ENCODE measurements at regions not wholly inside any gene's neighbourhood (a gene's known extent, or its start where the extent isn't known, plus 50 kb on each side); places are given as distances from the start of the nearest gene placed in this dataset.

DNA sequence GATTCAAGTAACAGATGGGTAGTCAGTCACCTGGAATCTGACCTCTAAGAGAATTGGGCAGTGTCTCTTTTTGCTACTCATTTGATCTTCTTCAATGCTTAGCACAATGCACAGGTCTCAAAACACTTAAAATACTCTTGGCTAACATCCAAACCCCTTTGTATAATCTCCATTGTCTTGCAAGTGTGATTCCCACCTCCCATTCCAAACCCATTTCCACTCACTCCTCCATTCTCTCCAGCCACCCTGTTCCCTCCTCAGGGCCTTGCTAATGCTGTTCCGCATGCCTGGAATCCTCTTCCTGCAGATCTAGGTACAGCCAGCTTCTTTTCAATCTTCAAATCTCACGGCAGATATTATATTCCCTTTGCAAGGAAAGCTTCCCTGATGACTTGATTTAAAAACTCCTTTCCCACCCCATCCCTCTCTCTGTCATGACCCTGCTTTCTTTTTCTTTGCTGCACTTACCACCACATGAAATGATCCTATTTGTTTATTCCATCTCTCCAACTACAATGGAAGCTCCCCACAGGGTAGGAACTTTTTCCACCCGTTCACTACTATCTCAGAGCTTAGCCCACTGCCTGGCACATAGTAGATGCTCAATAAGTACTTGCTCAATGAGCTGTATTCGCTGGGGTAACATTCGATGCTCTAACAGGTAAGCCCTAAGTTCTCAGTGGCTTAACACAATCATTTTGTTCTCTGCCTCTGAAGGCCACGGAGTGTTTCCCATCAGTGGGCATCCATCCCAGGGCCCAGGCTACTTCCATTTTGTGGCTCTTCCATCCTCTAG is 121.7 kb downstream of the MN1 start:
- Histone ChIP-seq H4K20me1 (replicated peaks in 1 of 2; ENCODE audit: control insufficient read depth in 1 of 2, insufficient read depth in 2 of 2, low read length in 2 of 2) (peaks cover 0 to 2% of the 10 kb centered on the region in 2 experiments), H3K4me1 (replicated peaks in 1 of 4; ENCODE audit: control insufficient read depth in 3 of 4, insufficient read depth in 4 of 4, low read length in 3 of 4) (peaks cover 0 to 10% (median 7%) of the 10 kb centered on the region in 4 experiments; a peak in 4 of 7 replicates), H2BK5ac (ENCODE audit: low read depth, low read length) (no peak overlapping the region), H3K27ac (ENCODE audit: low read depth, low read length) (no peak overlapping the region), H3K9ac (replicated peaks in 1 of 4; ENCODE audit: extremely low read depth in 1 of 4, low read depth in 3 of 4, low read length in 3 of 4) (no peak overlapping the region), H3K27me3 (replicated peaks in 1 of 4; ENCODE audit: control insufficient read depth in 3 of 4, extremely low read depth in 1 of 4, insufficient read depth in 3 of 4, low read length in 3 of 4) (no peaks in the 10 kb centered on the region), H3K4me2 (ENCODE audit: insufficient read depth in 1 of 2, low read depth in 2 of 2, low read length in 2 of 2) (no peak overlapping the region), H3K9me3 (ENCODE audit: insufficient read depth in 2 of 2, low read depth in 1 of 2, low read length in 1 of 2) (no peaks in the 10 kb centered on the region), H3K23me2 (ENCODE audit: low read depth, low read length) (no peaks in the 10 kb centered on the region), H4K91ac (replicated peaks; ENCODE audit: insufficient read length, low read length) (no peak overlapping the region), H3K18ac (ENCODE audit: extremely low read depth, low read length) (no peak overlapping the region; the same call in 1 of the 2 replicates), H2BK120ac (replicated peaks; ENCODE audit: low read depth, low read length) (no peak overlapping the region), H2AK5ac (ENCODE audit: low read depth, low read length) (0 out of 2 replicates have a peak overlapping the region, but pooled peaks have one; percentile 32), H2AFZ (ENCODE audit: low read length) (no peak overlapping the region), H3K14ac (ENCODE audit: insufficient read length) (no peak overlapping the region), H3K4ac (replicated peaks; ENCODE audit: insufficient read length, low read depth, low read length) (no peak overlapping the region), H3K4me3 (ENCODE audit: extremely low read depth in 1 of 4, insufficient read depth in 2 of 4, low read depth in 3 of 4, low read length in 4 of 4) (no peak overlapping the region), H2BK20ac (ENCODE audit: low read length) (no peak overlapping the region; the same call in 1 of the 2 replicates), H3K79me2 (ENCODE audit: control insufficient read depth in 1 of 2, insufficient read depth in 2 of 2, low read length in 2 of 2) (no peaks in the 10 kb centered on the region), H3K23ac (ENCODE audit: insufficient read length) (no peak overlapping the region), H3K56ac (replicated peaks; ENCODE audit: insufficient read length, low read depth, low read length) (no peak overlapping the region), H4K8ac (ENCODE audit: extremely low read depth, insufficient read depth, low read length) (no peak overlapping the region), H3K36me3 (ENCODE audit: control insufficient read depth in 2 of 4, insufficient read depth in 4 of 4, low read length in 3 of 4) (peaks cover 0 to 13% (median 1%) of the 10 kb centered on the region in 4 experiments; a peak in 1 of 8 replicates), H3K79me1 (ENCODE audit: low read depth, low read length) (peaks cover 11% of the 10 kb centered on the region), H2BK15ac (ENCODE audit: low read length) (no peak overlapping the region), H4K5ac (ENCODE audit: insufficient read length, low read depth, low read length) (no peak overlapping the region), H2BK12ac (ENCODE audit: low read depth, low read length) (no peak overlapping the region)
- FAIRE-seq (peak; percentile 13), DNase-seq (ENCODE audit: low read depth in 1 of 2, low spot score in 2 of 2) (no peak)
- CTCF ChIA-PET (ENCODE audit: partially characterized antibody) = interaction anchor here (0.9 to 5.6 kb wide), 6 partner anchors 12 to 923 kb away, joined by 3 to 57 read pairs (median 10); no protein-coding TSS in a partner anchor
- POLR2A ChIA-PET (ENCODE audit: partially characterized antibody) = interaction anchor here (0.9 to 3.0 kb wide), 3 partner anchors 10 to 106 kb away, joined by 3 to 15 read pairs (median 4); no protein-coding TSS in a partner anchor
- WGBS, 2 experiments (ENCODE audit: extremely low coverage in 1 of 2, insufficient coverage in 1 of 2, insufficient read length in 1 of 2, insufficient replicate concordance in 2 of 2, low coverage in 1 of 2, low lambda C conversion rate in 2 of 2, missing lambda C conversion rate in 1 of 2) = 80% methylated on average over 6 of the region's 6 CpGs; no CpG with 5 or more reads in 1 of the 2 experiments
- TF ChIP-seq KDM1A (IDR thresholded peaks at IDR 0.05; ENCODE audit: borderline replicate concordance, low read length) (peak; percentile 79; the same call in 1 of the 2 replicates), RNF2 (IDR thresholded peaks at IDR 0.05; ENCODE audit: borderline replicate concordance, low read depth, low read length, missing control alignments, poor library complexity, severe bottlenecking) (no peak)

Measured in H1 (cell line).